ENCODE measurements at regions not wholly inside any gene's neighbourhood (a gene's known extent, or its start where the extent isn't known, plus 50 kb on each side); places are given as distances from the start of the nearest gene placed in this dataset.
A peak's percentile ranks its signal among the peaks of the same experiment; 100 is the strongest.

- Mint-ChIP-seq H3K4me1 (peaks cover 5% of the 10 kb centered on the region), H3K9me3 (no peaks in the 10 kb centered on the region), H3K27me3 (no peaks in the 10 kb centered on the region), H3K27ac (no peak overlapping the region), H3K36me3 (ENCODE audit: low read depth) (no peaks in the 10 kb centered on the region), H3K4me3 (no peak overlapping the region)
- ChIA-PET CTCF (no interaction called here), POLR2A (no interaction called here)
- ATAC-seq (ENCODE audit: low read depth), result peak; percentile 14
- TF ChIP-seq CTCF (IDR thresholded peaks at IDR 0.05), result no peak
- intact Hi-C loops (cut with micrococcal nuclease), result no loop called here
- DNase-seq, result no peak
Observed at GRCh38 chr18:73688851-73689711, 458.6 kb downstream of the FBXO15 start.

GRCh38 chr18:73688161-73688560 lies 459.5 kb downstream of the FBXO15 start:
- DNase-seq, result no peak
- ATAC-seq (ENCODE audit: low read depth), result no peak
- TF ChIP-seq CTCF (IDR thresholded peaks at IDR 0.05), result no peak
- Mint-ChIP-seq H3K4me1 (peaks cover 5% of the 10 kb centered on the region), H3K27ac (no peak overlapping the region), H3K36me3 (ENCODE audit: low read depth) (no peaks in the 10 kb centered on the region), H3K9me3 (no peaks in the 10 kb centered on the region), H3K4me3 (no peak overlapping the region), H3K27me3 (no peaks in the 10 kb centered on the region)
- POLR2A ChIA-PET, result no interaction called here
- CTCF ChIA-PET, result no interaction called here
- intact Hi-C loops (cut with micrococcal nuclease), result no loop called here

- ATAC-seq (ENCODE audit: low read depth), result no peak
- CTCF ChIA-PET, result no interaction called here
Observed at GRCh38 chr18:73684647-73685046, 463.0 kb downstream of the FBXO15 start.

GRCh38 chr18:73683409-73684238 lies 464.0 kb downstream of the FBXO15 start:
- Mint-ChIP-seq H3K4me1 (no peaks in the 10 kb centered on the region), H3K27ac (no peak overlapping the region), H3K36me3 (ENCODE audit: low read depth) (no peaks in the 10 kb centered on the region), H3K9me3 (no peaks in the 10 kb centered on the region), H3K4me3 (no peak overlapping the region), H3K27me3 (no peaks in the 10 kb centered on the region)
- TF ChIP-seq CTCF (IDR thresholded peaks at IDR 0.05), result no peak
- DNase-seq (no peak), ATAC-seq (ENCODE audit: low read depth) (no peak)
- POLR2A ChIA-PET, result no interaction called here
- CTCF ChIA-PET, result no interaction called here
- intact Hi-C loops (cut with micrococcal nuclease), result no loop called here

More at GRCh38 chr18:73684647-73685046, 463.0 kb downstream of the FBXO15 start:
- no peaks in the 10 kb centered on the region for H3K36me3 Mint-ChIP-seq (ENCODE audit: low read depth)
- H3K4me1 Mint-ChIP-seq, result peaks cover 5% of the 10 kb centered on the region
- no peak for TF ChIP-seq CTCF (IDR thresholded peaks at IDR 0.05)
- no peak for DNase-seq
- intact Hi-C loops (cut with micrococcal nuclease), result no loop called here
- POLR2A ChIA-PET, result no interaction called here
- no peak overlapping the region for H3K4me3 Mint-ChIP-seq
- no peaks in the 10 kb centered on the region for H3K27me3 Mint-ChIP-seq
- H3K27ac Mint-ChIP-seq, result no peak overlapping the region
- no peaks in the 10 kb centered on the region for H3K9me3 Mint-ChIP-seq

- POLR2A ChIA-PET, result no interaction called here
- H3K27me3 Mint-ChIP-seq, result no peaks in the 10 kb centered on the region
- intact Hi-C loops (cut with micrococcal nuclease), result no loop called here
- H3K36me3 Mint-ChIP-seq (ENCODE audit: low read depth), result no peaks in the 10 kb centered on the region
- H3K9me3 Mint-ChIP-seq, result no peaks in the 10 kb centered on the region
- no peak for ATAC-seq (ENCODE audit: low read depth)
- H3K4me1 Mint-ChIP-seq, result no peaks in the 10 kb centered on the region
- CTCF ChIA-PET, result no interaction called here
- no peak overlapping the region for H3K27ac Mint-ChIP-seq
- no peak for TF ChIP-seq CTCF (IDR thresholded peaks at IDR 0.05)
- no peak overlapping the region for H3K4me3 Mint-ChIP-seq
- no peak for DNase-seq
Observed at GRCh38 chr18:73681912-73682311, 465.7 kb downstream of the FBXO15 start.
